CD4-positive, alpha-beta T cell treated with Interleukin-1 beta for 1 hour (primary cell): ENCODE measurements at regions not wholly inside any gene's neighbourhood (a gene's known extent, or its start where the extent isn't known, plus 50 kb on each side); places are given as distances from the start of the nearest gene placed in this dataset.

Source experiments
- DNase-seq, 2 donors: peaks; one replicate each; pipeline ENCODE4 v3.0.0-alpha.2; 2020 to 2022

DNA sequence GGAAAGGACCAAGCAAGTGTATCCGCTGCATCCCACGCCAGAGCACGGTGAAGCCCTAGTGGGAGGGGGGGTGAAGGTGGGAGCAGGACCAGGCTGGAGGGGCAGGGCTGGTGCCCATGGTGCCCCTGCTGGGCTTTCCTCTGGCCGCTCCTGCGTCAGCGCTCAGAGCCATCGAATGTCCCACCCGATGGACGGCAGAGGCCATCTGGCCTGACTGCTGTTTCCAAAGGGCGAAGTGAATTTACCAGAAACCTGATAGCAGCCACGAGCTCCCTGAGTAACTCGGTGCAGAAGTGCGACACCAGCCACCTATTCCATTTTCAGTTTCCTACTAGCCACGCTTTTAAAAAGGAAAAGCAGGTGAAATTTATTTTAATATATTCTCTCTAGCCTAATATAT is 203.6 kb upstream of the CIBAR2 start:
- DNase-seq, result no peak

DNA sequence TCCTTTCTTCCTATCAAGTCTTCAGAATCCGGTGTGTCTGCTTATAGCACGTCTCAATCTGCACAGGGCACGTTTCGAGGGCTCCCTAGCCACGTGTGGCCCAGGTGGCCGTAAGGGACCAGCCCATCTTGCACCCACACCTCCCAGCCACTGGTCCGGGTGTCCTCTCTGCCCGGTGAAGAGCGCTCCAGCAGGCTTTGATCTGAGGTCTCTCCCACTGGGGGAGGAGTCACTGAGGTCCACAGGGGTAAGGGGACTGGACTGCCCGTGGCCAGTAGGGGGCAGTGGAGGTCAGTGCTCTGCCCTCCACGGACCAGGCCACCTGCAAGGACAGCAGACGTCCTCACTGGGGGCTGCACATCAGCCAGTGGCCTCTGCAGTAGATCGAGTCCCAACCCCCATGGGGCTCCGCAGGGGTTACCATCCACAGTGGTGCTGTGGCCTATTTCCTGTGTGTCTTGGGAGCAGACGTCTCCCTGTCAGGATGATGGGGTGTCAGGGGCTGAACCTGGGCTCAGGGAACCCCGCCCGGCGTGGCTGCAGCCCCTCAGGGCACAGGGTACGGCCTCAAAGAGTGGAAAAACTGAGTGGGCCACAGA is 204.1 kb upstream of the CIBAR2 start:
- peak; percentile 19 to 43 for DNase-seq

DNA sequence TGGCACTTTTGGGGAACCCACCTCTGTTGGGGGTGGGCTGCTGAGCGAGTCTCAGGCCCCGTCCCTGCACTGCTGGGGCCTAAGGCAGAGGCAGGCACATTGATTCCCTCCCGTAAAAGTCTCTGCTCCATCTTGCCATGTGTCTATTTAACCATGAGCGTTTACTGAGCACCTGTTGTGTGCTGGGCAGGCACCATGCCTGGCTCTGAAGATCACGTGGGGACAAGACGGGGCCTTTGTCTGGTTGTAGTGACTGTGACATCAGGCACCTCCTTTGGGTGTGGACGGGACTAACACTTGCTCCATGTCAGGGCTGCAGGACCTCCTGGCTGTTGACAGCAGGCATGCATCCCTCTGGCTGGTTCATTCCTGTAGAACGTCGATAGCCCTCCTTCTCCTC is 204.7 kb upstream of the CIBAR2 start:
- DNase-seq, result no peak

DNA sequence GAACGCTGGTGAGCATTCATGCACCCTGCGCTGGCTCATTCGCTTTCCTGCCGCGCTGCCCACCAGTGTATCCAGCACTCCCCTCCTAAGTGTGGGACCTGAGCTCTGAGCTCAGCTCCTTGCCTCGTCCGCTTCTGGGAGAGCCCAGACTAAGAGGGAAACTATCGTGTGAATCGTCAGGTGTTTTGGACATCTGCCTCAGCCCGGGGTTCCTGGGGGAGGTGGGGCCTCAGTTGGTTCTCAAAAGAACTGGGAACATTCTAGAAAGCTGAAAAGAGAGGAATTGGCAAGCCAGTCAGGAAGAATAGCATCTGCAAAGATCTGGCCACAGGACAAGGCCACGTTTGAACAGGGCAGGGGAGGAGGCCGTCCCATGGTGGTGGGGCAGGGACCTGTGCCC is 205.4 kb upstream of the CIBAR2 start:
- no peak for DNase-seq

DNA sequence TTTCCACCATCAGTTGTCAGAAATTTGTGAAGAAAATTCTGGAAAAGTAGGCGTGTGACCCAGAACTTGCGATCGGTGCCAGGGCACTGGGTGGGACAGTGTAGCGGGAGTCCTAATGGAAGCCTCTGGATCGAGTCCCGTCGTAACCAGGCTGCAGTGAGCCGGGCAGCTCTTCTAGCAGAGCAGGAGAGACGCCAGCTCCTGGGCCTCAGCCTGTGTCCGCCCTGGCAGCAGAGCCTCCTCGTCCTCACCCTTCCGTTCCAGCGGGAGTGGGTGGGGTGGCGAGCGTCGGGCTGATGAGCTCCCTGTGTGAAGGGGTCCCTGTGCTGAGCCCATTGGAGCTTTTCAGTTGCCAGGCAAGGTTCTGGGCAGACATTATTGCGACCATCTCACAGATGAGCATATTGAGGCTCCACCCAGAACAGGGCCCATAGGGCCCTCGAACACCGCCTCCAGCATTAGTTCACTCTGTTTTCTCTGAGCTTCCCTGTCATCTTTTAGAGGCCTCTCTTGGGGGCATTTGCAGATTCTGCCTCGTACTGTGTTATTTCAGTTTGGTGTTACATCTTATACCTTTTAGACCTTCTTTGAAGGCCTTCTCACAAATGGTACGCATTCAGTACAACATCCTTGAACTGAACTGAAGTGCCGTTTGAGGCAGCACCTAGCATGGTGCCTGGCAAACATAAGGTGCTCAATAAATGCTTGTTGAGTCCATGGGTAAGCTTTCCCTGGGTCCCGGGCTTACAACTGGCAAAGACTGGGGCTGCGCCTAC is 207.1 kb upstream of the CIBAR2 start:
- no peak for DNase-seq

DNA sequence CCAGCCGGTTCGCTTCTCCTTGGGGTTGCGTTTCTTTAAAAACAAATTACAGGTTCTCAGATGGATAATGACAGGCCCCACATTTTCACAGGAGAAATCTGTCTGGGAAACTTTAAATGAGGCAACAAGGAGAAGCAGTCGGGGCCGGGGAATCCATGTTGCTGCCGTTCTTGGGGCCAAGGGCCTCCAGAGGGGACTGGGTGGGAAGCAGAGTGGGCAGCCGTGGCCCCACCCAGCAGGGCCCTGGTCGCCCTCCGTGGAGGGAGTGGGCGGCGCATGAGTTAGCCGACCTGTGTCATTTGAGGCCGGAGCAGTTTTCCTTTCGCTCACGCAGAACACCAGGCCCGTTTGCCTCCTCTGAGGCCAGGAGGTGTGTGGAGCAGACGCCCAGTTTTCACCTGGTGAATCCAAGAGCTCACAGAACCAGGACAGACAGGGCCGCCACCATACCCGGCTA is 207.7 kb upstream of the CIBAR2 start:
- DNase-seq, result no peak

DNA sequence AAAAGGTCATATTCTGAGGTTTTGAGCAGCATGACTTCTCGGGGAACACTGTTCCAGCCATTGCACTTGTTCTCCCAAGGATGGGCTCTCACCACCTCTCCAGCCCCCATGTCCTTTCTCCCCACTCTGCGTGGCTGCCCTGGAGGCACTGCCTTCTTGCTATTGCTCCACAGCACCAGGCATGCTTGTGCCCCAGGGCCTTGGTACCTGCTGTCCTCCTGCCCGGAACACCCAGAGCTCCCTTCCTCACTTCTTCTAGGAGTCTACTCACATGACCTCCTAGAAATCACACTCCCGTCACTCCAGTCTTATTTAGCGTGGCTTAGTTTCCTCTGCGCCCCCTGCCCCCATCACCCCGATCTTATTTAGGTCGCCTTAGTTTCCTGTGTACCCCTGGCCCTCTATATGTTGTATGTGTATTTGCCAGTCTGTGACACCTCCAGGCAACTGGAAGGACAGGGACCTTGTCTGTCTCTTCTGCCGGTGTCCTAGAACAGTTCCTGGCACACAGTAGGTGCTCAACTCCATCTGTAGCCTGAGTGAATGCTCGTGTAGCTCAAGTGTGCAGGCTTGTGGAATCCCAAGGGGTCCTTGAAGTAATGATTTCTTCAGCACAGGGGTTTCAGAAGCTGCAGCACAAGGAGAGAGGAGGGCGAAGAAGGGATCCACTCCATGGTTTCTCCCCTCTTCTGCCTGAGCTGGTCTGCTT is 208.6 kb upstream of the CIBAR2 start:
- DNase-seq, result no peak

DNA sequence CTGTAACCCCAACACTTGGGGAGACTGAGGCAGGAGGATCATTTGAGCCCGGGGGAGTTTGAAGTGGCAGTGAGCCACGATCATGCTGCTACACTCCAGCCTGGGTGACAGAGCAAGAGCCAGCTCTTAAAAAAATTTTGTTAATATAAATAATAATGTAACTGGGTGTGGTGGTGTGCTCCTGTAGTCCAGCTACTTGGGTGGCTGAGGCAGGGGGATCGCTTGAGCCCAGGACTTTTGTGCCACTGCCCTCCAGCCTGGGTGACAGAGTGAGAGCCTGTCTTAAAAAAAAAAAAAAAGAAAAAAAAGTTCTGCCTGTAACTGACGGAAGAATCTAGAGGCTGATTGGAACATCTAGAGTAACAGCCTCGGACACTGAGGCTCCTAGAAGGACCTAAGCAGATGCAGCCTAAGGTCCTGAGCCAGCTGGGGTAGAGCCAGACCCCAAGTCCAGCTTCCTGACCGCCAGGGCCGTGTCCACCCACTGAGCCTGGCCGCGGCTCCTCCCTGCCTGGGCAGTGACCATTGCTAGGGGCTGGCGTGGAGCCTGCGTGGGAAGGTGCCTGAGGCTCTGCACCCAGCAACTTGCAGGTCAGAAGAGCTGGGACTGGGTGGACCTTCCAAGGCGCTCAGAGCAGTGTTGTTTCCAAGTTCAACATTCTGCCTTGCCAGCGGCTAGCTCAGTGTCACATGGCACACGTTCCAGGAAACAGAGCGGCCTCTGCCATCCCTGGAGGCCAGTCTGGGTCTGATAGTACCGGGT is 209.4 kb upstream of the CIBAR2 start:
- no peak for DNase-seq

DNA sequence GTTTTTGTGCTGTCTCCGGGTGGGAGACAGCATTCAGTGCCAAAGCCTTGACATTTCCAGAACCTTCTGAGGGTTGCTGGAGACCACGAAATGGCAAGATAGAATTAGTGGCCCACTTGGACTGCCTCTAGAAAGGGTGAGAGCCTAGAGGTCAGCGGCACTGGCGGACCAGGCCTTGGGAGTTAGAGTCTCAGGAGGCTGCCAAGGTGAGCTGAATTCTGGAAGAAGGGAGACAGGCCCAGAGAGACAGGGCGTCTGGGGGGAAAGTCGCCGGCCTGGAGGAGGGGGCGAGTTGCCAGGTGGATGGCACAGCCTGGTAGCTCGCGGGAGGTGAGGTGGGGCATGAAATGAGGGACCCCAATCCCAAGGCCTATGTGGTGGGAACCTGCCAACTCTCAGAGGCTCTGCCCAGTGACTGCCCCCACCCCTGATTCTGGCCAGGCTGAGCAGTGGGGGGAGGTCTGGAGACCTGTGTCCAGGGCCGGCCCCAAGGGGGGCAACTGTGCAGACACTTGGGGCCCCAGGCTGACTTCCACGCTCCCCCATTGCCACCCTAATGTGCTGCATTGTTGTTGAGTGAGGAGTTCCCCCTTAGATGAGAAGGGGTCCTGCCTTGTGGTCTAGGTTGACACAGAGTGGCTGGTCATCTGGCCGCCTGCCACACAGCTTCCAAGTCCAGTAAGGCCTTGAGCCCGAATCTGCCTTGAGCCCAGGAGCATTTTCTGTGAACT is 211.1 kb upstream of the CIBAR2 start:
- DNase-seq, result no peak

DNA sequence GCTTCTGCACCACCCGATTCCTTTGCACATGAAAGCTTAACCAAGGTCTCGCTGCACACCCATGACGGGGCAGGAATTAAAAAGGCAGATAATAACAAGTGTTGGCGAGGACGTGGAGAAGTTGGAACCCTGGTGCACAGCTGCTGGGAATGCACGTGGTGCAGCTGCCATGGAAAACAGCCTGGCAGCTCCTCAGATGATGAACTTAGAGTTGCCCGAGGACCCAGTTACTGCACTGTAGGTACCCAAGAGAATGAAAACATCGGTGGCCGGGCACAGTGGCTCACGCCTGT is 211.6 kb upstream of the CIBAR2 start:
- no peak for DNase-seq

DNA sequence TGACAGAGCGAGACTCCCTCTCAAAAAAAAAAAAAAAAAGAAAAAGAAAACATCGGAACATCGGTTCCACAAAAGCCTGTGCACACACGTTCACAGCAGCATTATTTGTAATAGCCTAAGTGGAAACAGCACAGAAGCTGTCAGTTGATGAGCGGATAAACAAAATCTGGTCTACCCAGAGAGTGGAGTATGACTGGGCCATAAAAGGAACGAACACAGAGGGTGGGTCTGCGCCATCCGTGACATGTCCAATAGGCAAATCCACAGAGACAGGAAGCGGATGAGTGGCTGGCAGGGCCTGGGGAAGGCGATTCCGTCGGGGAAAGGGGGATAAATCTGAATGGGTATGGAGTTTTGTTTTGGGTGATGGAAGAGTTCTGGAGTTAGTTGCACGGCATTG is 212.2 kb upstream of the CIBAR2 start:
- DNase-seq, result no peak

DNA sequence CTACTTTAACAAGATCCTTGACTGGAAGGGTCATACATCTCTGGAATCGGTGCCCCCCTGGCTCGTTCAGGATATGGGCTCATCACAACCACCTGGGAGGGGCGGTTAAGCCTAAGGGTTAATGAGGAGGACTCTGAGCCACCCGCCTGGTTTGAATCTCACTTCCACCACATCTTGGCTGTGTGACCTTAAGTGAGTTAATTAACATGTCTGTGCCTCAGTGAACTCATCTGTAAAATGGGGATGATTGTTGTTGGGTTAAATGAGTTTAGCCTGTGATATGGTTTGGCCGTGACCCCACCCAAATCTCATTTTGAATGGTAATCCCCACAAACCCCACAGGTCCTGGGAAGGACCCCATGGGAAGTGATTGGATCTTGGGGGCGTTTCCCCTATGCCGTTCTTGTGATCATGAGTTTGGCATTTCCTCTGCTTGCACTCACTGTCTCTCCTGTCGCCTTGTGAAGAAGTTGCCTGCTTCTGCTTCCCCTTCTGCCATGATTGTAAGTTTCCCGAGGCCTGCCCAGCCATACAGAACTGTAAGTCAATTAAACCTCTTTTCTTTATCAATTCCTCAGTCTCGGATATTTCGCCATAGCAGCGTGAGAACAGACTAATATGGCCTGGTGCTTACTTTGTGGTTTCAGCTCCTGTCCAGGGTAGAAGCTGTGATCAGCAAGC is 214.0 kb upstream of the CIBAR2 start:
- no peak for DNase-seq

DNA sequence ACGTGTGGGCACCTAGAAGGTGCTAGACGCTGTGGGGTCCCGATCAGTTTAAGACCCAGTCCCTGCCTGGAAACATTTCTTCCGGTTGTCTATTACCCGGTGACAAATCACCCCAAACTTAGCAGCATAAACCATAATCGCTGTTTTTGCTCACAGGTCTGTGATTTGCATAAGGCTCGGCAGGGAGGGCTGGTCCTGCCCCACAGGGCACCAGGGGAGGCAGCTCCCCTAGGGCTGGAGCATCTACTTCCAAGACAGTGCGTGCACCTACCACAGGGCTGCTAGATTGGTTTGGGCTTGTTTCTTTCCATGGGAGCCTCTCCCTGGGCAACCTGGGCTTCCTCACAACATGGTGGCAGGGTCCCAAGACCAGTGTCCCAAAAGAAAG is 214.5 kb upstream of the CIBAR2 start:
- DNase-seq, result no peak

DNA sequence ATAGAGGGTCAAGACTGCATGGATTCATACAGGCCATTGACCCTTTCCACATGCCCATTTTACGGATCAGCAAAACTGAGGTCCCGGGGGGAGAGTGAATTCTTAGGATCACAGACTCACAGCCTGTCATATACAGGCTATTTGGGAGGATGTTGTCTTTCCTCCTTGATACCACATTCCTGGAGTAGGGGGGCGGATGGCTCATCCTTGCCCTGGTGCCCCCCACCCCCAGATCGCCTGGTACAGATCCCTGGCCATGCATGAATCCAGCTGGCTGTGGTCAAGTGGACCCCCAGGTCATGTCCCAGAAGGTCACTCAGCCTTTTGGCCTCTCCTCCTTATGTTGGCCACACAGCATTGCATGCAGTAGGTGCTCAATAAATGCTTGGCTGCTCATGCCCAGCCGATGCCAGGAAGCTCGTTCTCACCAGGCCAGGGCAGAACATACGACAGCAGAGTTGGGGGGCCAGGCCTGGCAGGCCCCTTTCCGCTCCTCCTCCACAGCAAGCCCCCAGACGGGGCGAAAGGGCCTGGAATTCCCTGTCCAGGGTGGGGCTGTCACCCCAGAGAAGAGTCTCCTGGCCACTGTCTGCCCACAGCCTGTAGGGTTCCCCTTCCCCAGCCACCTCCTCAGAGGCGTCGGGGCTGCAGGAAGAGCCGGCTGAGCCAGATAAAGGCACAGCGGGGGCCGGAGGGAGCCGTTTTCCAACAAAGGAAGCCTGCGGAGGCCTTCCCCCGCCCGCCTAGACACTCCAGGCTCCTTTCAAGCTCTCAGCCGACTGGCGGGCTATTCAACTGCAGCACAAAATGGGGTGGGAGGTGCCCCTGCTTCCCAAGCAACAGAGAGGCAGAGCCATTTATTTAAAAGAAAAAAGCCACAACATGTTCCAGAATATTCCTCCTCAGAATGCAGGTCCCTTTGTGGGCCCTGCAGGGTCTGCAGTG is 215.7 kb upstream of the CIBAR2 start:
- no peak for DNase-seq

DNA sequence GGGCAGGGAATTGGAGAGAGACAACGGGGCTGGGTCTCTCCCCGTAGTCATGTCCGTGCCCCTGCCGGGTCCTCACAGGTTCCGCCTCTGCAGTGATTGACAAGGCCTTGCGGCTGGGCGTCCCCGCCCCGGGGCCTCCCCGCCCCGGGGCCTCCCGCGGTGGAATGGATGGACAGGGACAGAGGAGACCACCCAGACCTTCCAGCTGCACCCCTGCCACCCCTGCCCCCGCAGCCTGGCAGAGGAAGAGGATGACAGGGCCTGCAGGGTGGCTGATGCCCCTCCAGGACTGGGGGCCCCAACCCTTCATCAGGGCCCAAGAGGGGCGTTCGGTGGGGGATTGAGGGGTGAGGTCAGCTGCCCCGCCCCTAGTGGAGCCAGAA is 216.4 kb upstream of the CIBAR2 start:
- no peak for DNase-seq

DNA sequence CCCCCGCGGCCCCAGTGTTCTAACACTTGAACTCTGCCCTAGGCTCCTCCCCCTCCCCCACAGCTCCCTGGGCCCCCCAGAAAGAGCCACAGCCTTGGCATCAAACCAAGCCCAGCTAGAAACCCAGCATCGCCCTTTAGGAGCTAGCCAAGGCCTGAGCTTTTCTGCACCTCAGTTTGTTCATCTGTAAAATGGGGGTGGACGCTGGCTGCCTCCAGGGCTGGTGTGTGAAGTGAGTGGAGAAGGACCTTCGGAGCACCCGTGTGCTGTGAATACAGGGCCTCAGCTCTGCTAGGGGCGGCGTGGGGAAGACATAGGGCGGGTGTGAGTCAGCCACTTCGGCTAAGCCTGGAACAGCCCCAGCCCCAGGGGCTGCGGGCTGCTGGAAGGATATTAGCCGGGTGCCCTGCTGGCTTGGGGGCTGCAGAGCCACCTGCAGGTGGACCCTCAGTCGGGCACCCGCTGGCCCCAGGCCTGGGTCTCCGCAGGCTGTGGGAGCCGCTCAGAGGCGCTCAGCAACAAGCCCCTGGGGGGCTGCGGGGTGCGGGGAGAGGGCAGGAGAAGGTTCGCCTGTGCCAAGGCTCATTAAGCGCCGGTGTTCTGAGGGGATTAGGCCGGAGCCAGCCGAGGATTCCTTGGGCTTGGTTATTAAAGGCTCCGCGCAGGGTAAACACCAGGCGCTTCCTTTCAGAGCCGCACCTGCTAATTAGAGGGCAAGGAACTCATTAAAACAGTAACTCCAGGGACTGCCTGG is 217.0 kb upstream of the CIBAR2 start:
- no peak for DNase-seq

DNA sequence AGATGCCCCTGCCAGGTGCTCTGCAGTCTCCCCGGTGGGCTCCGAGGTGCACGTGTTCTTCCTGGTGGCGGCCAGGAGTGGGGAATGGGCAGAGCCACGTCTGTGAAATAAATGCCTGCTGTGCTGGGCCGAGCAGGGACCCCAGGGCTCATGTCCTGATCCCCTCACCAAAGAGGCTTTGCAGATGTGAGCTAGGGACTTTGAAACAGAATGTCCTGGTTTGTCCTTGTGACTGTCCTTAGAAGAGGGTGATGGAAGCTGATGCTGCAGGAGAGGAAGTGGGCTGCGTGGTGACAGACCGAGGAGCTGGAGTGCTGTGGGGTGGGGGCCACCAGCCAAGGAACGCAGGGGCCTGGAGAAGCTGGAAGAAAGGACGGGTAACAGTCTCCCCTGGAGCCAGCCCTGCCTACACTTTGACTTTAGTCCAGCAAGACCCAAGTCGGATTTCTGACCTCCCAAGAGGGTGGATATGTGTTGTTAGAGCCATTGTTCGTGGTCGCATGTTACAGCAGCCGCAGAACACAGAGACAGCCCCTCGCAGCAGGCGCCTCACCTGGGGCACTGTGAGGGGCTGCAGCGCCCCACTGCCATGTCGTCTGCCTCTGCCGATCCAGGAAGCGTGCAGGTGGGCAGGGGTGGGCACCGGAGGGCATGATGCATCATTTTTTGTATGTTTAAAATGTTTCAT is 217.9 kb upstream of the CIBAR2 start:
- DNase-seq, result no peak

DNA sequence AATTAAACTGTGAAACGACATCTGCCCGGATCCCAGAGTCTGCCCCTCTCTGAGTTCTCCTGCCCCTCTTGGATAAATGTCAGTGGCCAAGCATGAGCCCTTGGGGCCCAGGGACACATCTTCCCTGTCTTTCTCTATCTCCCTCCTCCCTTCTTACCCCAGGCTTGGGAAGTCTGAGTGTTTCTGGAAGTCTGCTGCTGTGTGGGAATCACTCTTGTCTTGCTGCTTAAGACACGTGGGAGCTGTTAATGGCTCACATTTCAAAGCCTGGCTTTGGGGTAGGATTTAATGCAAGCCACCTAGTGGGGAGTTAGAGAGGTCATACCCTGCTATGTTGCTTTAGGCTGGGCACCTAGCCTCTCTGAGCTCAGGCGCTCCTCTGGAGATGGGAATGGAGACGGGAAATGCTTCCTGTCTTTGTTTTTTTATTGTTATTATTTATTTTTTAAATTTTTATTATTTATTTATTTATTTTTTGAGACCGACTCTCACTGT is 218.5 kb upstream of the CIBAR2 start:
- peak; percentile 22 to 26 for DNase-seq

DNA sequence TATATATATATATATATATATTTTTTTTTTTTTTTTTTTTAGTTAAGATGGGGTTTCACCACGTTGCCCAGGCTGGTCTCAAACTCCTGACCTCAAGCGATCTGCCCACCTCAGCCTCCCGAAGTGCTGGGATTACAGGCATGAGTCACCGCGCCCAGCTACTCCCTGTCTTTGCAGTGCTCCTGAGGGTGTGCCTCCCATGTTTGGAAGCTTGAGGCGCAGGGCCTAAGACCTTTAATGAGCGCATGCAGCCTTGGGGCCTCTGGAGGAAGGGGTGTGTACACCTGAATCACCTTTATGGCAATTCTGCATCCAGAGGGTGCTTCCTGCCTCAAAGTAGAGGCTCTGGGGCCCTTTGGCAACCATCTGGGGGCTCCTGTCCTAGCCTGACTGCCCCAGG is 219.4 kb upstream of the CIBAR2 start:
- DNase-seq, result no peak

DNA sequence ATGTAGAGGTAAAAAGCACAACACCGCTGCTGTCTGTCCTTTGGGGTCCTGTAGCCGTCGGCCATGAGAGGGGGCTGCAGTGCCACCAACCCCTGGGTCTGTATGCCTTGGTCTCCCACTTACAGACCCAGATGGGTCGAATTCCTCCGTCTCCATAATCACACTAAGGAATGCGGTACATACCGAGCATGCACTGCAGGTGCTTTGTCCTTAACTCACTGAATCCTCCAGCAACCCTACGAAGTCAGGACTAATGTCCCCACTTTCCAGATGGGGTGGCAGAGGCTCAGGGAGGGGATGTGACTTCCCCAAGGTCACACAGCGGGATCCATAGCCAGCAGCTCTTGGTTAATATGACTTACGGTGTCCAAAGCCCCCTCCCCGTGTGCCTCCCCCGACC is 219.9 kb upstream of the CIBAR2 start:
- no peak for DNase-seq
